GM18519 (cell line): ENCODE measurements at regions not wholly inside any gene's neighbourhood (a gene's known extent, or its start where the extent isn't known, plus 50 kb on each side); places are given as distances from the start of the nearest gene placed in this dataset.
A peak's percentile ranks its signal among the peaks of the same experiment; 100 is the strongest.

ENCODE experiments used
- ATAC-seq: cut with Tn5 transposase; IDR thresholded peaks from one replicate; pipeline ENCODE4 v1.9.1; 2021; ENCODE audit warnings: mild to moderate bottlenecking, moderate library complexity; ENCODE audit not compliant: unreplicated experiment, low FRiP score

- no peak for ATAC-seq
These were observed 662.9 kb downstream of the CCSER2 start for GRCh38 chr10:84991301-84991700.

- no peak for ATAC-seq
These were observed 665.1 kb downstream of the CCSER2 start for GRCh38 chr10:84993251-84994035.

GRCh38 chr10:84994722-84995121, 666.3 kb downstream of the CCSER2 start:
- ATAC-seq = no peak

- ATAC-seq = no peak
These were observed 668.2 kb downstream of the CCSER2 start for GRCh38 chr10:84996580-84996979.

DNA sequence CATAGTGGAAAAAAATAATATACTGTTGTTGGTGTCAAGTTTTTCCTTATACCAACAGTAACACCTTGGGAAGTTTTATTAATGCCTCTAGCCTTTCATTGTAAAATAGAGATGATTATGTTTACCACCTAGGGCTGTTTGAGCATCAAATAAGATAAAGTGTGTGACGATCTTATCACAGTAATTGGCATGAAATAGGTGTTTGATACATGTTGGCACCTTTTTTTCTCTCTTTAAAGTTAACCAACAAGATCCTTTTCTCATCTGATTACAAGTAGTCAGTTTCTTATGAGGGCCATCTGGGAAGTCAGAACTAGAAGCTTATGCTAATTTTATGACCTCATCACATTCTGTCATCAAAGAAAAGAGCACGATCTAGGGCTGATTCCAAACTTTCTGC, 669.5 kb downstream of the CCSER2 start:
- no peak for ATAC-seq

DNA sequence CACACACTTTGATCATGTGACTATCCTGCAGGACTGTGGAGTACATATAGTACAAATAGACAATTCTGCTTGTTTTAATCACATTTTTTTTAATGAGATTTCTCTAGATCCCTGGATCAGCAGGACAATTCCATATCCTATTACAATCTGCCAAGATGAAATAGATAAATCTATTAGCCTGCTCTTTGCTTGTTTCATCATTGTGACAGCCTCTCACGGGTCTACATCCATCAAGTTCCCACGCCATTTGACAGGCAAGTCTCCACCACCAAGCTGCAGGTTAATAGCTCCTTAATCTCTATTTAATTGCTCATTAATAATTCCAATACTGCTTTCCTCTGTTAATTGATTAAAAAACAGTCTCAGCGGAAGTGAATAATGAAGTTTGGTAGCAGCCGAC, 671.5 kb downstream of the CCSER2 start:
- no peak for ATAC-seq

GRCh38 chr10:85003083-85003482, 674.7 kb downstream of the CCSER2 start:
- ATAC-seq = no peak

DNA sequence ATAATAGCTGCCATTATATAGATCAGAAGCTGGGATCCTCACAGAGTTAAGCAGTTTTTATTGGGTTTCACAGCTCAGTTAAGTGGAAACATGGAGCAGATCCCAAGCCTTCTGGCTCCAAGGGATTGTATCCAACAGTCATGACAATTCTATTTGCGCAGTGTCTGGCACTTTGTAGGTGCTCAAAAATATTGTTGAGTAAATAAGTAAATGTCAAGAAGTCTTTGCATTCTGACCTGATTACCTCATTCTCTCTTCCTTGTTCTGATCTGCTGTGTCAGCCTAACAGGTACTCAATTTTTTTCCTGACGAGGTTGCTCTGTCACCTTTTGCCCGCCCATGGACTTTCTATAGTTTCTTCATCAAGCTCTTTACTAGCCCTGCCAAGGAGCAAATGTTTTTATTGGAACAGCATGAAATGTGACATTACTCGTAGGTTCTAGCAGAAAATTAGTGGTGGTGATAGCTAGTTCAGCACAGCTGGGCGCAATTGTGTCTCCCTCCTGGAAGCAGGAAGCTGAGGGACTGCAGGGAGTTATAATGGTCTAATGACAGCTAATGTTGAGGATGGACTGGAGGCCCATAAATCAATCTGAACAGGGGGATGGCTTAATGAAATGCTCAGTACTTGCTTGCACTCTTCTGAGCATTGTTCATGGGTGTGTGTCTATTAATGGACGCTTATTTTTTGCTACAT, 680.2 kb downstream of the CCSER2 start:
- ATAC-seq = no peak

DNA sequence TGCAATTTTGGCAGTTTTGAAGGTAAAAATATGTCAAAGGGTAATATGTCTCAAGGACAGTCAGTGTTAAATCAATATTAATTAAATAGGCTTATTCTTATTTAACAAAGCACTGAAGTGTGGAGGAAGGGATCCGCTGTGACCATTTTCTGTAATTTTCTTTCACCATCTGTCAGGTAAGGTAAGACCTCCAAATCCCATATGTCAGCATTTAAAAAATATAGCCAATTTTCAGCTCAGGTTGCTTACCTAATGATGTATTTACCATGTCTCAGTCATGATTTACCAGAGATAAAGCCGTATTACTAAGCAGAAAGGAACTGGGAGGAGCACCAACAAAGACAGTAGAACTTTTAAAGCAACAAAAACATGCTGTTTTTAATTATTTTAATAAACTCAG, 683.9 kb downstream of the CCSER2 start:
- ATAC-seq = no peak

- ATAC-seq = no peak
These were observed 698.6 kb downstream of the CCSER2 start for GRCh38 chr10:85026878-85027467.

- ATAC-seq = no peak
These were observed 704.6 kb downstream of the CCSER2 start for GRCh38 chr10:85032981-85033380.

DNA sequence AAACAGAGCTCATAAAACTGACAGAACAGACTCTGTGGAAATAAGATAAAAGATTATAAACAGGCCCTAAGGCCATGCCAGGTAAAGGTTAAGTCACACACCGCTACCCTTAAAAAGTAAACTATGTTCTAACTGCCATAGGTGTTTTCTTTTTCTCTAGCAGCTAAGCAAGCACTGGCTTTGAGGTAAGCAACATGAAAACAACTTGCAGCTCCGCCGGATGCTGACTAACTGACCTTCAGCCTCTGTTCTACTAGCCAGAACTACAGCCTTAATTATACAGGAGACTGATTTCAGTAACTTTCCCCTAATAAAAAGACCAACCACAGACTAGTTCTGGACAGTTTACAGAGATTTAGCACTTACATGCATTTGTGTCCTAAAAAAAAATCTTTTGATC, 708.3 kb downstream of the CCSER2 start:
- no peak for ATAC-seq

GRCh38 chr10:85039311-85039710, 710.9 kb downstream of the CCSER2 start:
- no peak for ATAC-seq

DNA sequence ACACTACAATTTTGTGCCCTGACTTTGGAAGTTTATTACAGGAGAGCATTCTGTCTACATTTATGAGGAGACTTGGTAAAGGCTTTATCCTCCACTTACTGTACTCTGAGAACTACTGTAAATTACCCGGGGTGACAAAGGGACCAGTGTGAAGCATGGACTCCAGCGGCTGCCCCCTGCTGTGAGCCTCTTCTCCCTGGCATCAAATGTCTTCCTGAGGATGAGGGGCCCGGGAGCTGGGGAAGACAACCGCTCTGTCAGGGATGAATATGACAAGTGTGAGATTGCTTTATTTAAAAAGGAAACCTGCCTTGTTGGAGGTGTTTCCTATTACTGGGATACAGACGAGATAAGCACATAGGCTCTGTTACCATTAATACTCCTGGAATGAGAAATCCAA, 714.8 kb downstream of the CCSER2 start:
- no peak for ATAC-seq

DNA sequence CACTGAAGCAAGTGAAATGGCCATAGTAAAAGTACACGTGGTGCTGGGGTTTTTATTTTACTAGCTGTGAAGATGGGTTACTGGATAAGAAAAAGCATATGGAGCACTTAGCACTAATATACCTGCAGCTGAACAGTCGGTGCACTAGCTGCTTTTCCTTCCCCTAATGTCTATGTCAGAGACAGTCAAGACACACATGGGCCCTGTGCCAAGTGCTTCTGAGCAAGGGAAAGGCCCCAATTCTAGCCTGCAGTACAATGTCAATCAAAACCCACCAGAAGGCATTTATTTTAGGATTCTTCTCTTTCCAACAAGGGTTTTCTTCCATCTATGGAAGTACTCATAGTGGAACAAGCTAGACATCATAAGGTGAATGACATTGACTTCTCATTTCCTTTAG, 716.7 kb downstream of the CCSER2 start:
- no peak for ATAC-seq

DNA sequence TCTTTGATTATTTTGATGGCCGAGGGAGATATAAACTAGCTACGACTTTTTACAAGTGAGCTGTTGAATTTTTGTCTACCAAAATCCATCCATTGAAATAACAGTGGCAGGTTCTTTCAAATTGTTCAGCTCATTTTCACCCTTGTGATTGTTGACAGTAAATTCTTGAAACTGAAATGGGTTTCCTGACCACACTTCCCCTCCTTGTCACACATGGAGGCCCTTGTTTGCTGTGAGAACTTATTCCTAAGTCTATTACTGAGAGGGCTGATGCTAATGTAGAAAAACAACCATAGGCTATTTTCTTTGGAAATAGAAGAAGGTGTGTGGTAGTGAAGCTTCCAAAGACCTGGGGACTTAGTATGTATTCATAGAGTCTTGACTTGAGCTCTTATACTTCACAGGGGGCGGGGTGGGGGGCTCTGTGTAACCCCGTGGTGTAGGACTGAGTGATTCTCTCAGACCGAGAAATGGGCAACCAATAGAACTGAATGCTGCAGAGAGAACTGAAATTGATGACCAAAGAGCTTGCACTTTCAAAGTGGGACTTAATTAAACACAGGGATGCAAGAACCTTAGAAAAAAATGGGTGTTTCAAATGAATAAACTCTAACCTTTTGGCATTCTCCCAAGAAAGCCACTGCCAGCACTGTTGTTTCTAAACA, 718.9 kb downstream of the CCSER2 start:
- ATAC-seq = peak; percentile 50

- ATAC-seq = no peak
These were observed 719.6 kb downstream of the CCSER2 start for GRCh38 chr10:85047979-85048378.

GRCh38 chr10:85048644-85049043, 720.3 kb downstream of the CCSER2 start:
- ATAC-seq = no peak

DNA sequence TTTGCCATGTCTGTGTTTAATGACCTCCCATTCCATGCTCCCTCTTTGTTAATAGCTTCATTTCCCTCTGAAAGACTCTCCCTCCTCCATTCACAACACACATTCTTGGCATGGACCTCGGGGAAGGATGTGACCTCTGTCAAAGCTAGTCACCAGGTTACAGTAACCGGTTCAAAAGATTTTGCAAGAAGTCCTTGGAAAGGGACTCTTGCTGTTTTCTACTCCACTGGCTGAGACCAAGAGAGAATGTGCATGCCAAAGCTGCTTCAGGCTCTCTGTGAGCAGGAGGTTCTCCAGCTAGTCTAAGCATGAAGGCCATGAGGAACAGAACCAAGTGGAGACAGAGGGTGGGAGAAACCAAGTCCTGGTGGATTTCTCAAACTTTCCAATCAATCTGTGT, 732.6 kb downstream of the CCSER2 start:
- no peak for ATAC-seq

- ATAC-seq = no peak
These were observed 733.0 kb downstream of the CCSER2 start for GRCh38 chr10:85061401-85061800.

GRCh38 chr10:85067955-85068354, 739.6 kb downstream of the CCSER2 start:
- peak; percentile 84 for ATAC-seq
